HEK293 (cell line): ENCODE measurements at regions not wholly inside any gene's neighbourhood (a gene's known extent, or its start where the extent isn't known, plus 50 kb on each side); places are given as distances from the start of the nearest gene placed in this dataset.

Experiments
- CTCF ChIA-PET: fragments of 350-600 bp; formaldehyde crosslinking; extraction: SDS; loops from one replicate; lab custom pipeline; 2021; ENCODE audit warnings: antibody characterized with exemption; lab: Yijun Ruan, JAX
- POLR2A ChIA-PET: fragments of 300-600 bp; formaldehyde crosslinking; extraction: SDS; loops from one replicate; lab custom pipeline; 2020; ENCODE audit warnings: antibody characterized with exemption, inconsistent platforms; lab: Yijun Ruan, JAX
- H3K27ac ChIP-seq: fragments of 200-500 bp; sonication (Bioruptor generic); 2 replicates; pipeline ENCODE4 v1.5.1; 2014; ENCODE audit warnings: low read depth, low read length, control low read depth, inconsistent platforms; ENCODE audit errors: extremely low read depth
- H3K36me3 ChIP-seq, 2 experiments: fragments of 200-500 bp in 1 of 2; sonication (Bioruptor generic) in 1 of 2; 1 replicate in 1 of 2; 2 replicates in 1 of 2; pipeline ENCODE4 v1.5.1; 2014 to 2017; ENCODE audit warnings: inconsistent platforms in 2 of 2, low read length in 2 of 2; ENCODE audit not compliant: control insufficient read depth in 2 of 2, insufficient read depth in 1 of 2
- H3K4me1 ChIP-seq: fragments of 200-500 bp; sonication (Bioruptor generic); 2 replicates; pipeline ENCODE4 v1.5.1; 2014; ENCODE audit warnings: mild to moderate bottlenecking, low read length, inconsistent platforms; ENCODE audit not compliant: control insufficient read depth, insufficient read depth
- H3K4me3 ChIP-seq: 2 replicates; pipeline ENCODE4 v1.5.1; 2011; ENCODE audit warnings: low read depth, mild to moderate bottlenecking, control low read depth, low read length, moderate library complexity
- H3K9me3 ChIP-seq: fragments of 200-500 bp; sonication (Bioruptor generic); 2 replicates; pipeline ENCODE4 v1.5.1; 2014; ENCODE audit warnings: low read depth, low read length, inconsistent platforms; ENCODE audit not compliant: control insufficient read depth, insufficient read depth
- KLF10 ChIP-seq: fragments of 450-650 bp; IDR thresholded peaks from 2 replicates; pipeline ENCODE4 v1.5.1; 2018; ENCODE audit warnings: missing biosample characterization, mild to moderate bottlenecking, missing genetic modification characterization
- OSR2 ChIP-seq: fragments of 450-650 bp; formaldehyde crosslinking; IDR thresholded peaks from 2 replicates; pipeline ENCODE4 v1.5.1; 2016; ENCODE audit warnings: missing biosample characterization, missing genetic modification characterization
- SP2 ChIP-seq: fragments of 450-650 bp; formaldehyde crosslinking; IDR thresholded peaks from 2 replicates; pipeline ENCODE4 v1.5.1; 2016; ENCODE audit warnings: missing biosample characterization, missing genetic modification characterization
- YY1 ChIP-seq: fragments of 450-650 bp; formaldehyde crosslinking; IDR thresholded peaks from 2 replicates; pipeline ENCODE4 v1.5.1; 2018; ENCODE audit warnings: missing biosample characterization, missing genetic modification characterization
- ZBTB44 ChIP-seq: fragments of 450-650 bp; IDR thresholded peaks from 2 replicates; pipeline ENCODE4 v1.5.1; 2018; ENCODE audit warnings: missing biosample characterization, mild to moderate bottlenecking, missing genetic modification characterization
- ZFHX2 ChIP-seq: fragments of 450-650 bp; formaldehyde crosslinking; conservative IDR thresholded peaks from 2 replicates; pipeline ENCODE4 v1.5.1; 2016; ENCODE audit warnings: missing biosample characterization, missing genetic modification characterization
- ZFP69B ChIP-seq: fragments of 450-650 bp; formaldehyde crosslinking; IDR thresholded peaks from 2 replicates; pipeline ENCODE4 v1.5.1; 2016; ENCODE audit warnings: missing biosample characterization, missing genetic modification characterization
- ZNF10 ChIP-seq: fragments of 450-650 bp; formaldehyde crosslinking; IDR thresholded peaks from 2 replicates; pipeline ENCODE4 v1.5.1; 2017; ENCODE audit warnings: missing biosample characterization, missing genetic modification characterization
- ZNF175 ChIP-seq: fragments of 450-650 bp; formaldehyde crosslinking; IDR thresholded peaks from 2 replicates; pipeline ENCODE4 v1.5.1; 2016; ENCODE audit warnings: missing biosample characterization, missing genetic modification characterization
- ZNF223 ChIP-seq: fragments of 450-650 bp; formaldehyde crosslinking; IDR thresholded peaks from 2 replicates; pipeline ENCODE4 v1.5.1; 2016; ENCODE audit warnings: missing biosample characterization, missing genetic modification characterization
- ZNF274 ChIP-seq, 2 experiments: fragments of 200-500 bp in 1 of 2; fragments of 450-650 bp in 1 of 2; sonication (Bioruptor generic) in 1 of 2; formaldehyde crosslinking in 1 of 2; IDR thresholded peaks; 2 replicates each; pipeline versions ENCODE4 v1.5.1 to v1.6.1; 2014 to 2016; ENCODE audit warnings: borderline replicate concordance in 1 of 2, inconsistent platforms in 1 of 2, low read length in 1 of 2, missing biosample characterization in 1 of 2, missing genetic modification characterization in 1 of 2
- ZNF311 ChIP-seq: fragments of 450-650 bp; formaldehyde crosslinking; IDR thresholded peaks from 2 replicates; pipeline ENCODE4 v1.5.1; 2017; ENCODE audit warnings: missing biosample characterization, missing genetic modification characterization, borderline replicate concordance
- ZNF362 ChIP-seq: fragments of 450-650 bp; formaldehyde crosslinking; IDR thresholded peaks from 2 replicates; pipeline ENCODE4 v1.5.1; 2016; ENCODE audit warnings: missing biosample characterization, missing genetic modification characterization
- ZNF366 ChIP-seq: fragments of 450-650 bp; formaldehyde crosslinking; conservative IDR thresholded peaks from 2 replicates; pipeline ENCODE4 v1.5.1; 2016; ENCODE audit warnings: missing biosample characterization, missing genetic modification characterization
- ZNF521 ChIP-seq: fragments of 450-650 bp; formaldehyde crosslinking; IDR thresholded peaks from 2 replicates; pipeline ENCODE4 v1.5.1; 2017; ENCODE audit warnings: missing biosample characterization, mild to moderate bottlenecking, missing genetic modification characterization
- ZNF548 ChIP-seq: fragments of 450-650 bp; formaldehyde crosslinking; IDR thresholded peaks from 2 replicates; pipeline ENCODE4 v1.5.1; 2016; ENCODE audit warnings: missing biosample characterization, missing genetic modification characterization
- ZNF621 ChIP-seq: fragments of 450-650 bp; formaldehyde crosslinking; IDR thresholded peaks from 2 replicates; pipeline ENCODE4 v1.5.1; 2017; ENCODE audit warnings: missing biosample characterization, missing genetic modification characterization
- ZNF692 ChIP-seq: fragments of 450-650 bp; formaldehyde crosslinking; IDR thresholded peaks from 2 replicates; pipeline ENCODE4 v1.5.1; 2016; ENCODE audit warnings: missing biosample characterization, missing genetic modification characterization
- ZNF704 ChIP-seq: fragments of 450-650 bp; formaldehyde crosslinking; IDR thresholded peaks from 2 replicates; pipeline ENCODE4 v1.5.1; 2016; ENCODE audit warnings: missing biosample characterization, missing genetic modification characterization
- ZNF768 ChIP-seq: fragments of 450-650 bp; formaldehyde crosslinking; IDR thresholded peaks from 2 replicates; pipeline ENCODE4 v1.5.1; 2018; ENCODE audit warnings: missing biosample characterization, mild to moderate bottlenecking, missing genetic modification characterization
- ZNF791 ChIP-seq: fragments of 450-650 bp; formaldehyde crosslinking; IDR thresholded peaks from 2 replicates; pipeline ENCODE4 v1.5.1; 2016; ENCODE audit warnings: missing biosample characterization, missing genetic modification characterization
- ZNF792 ChIP-seq: fragments of 450-650 bp; formaldehyde crosslinking; IDR thresholded peaks from 2 replicates; pipeline ENCODE4 v1.5.1; 2016; ENCODE audit warnings: missing biosample characterization, missing genetic modification characterization

GRCh38 chr3:54064486-54064885 is 57.9 kb upstream of the CACNA2D3 start (continued):
- TF ChIP-seq ZNF704 (tag by site-specific recombination), result no peak
- TF ChIP-seq, all 188 proteins: peak for 0

- Histone ChIP-seq H3K36me3 (peaks cover 0 to 3% of the 10 kb centered on the region in 2 experiments; a peak in 1 of 3 replicates), H3K9me3 (no peaks in the 10 kb centered on the region), H3K4me3 (no peak overlapping the region), H3K4me1 (no peaks in the 10 kb centered on the region), H3K27ac (no peak overlapping the region)
- no peak for TF ChIP-seq ZFHX2 (tag by site-specific recombination)
- no peak for TF ChIP-seq ZNF704 (tag by site-specific recombination)
- TF ChIP-seq ZNF768 (tag by site-specific recombination), result no peak
- TF ChIP-seq ZNF10 (tag by site-specific recombination), result no peak
- no peak for TF ChIP-seq YY1 (tag by site-specific recombination)
- no peak for TF ChIP-seq ZNF621
- TF ChIP-seq ZNF223, result no peak
- no peak for TF ChIP-seq ZNF792 (tag by site-specific recombination)
- no peak for TF ChIP-seq ZNF362 (tag by site-specific recombination)
- no peak for TF ChIP-seq ZNF791 (tag by site-specific recombination)
- POLR2A ChIA-PET, result no interaction called here
- CTCF ChIA-PET, result no interaction called here
Observed at GRCh38 chr3:54062546-54062945, 59.8 kb upstream of the CACNA2D3 start.

- ChIA-PET CTCF (no interaction called here), POLR2A (no interaction called here)
- H3K36me3 ChIP-seq, result peaks cover 0 to 10% of the 10 kb centered on the region in 2 experiments; a peak in 1 of 3 replicates
- no peaks in the 10 kb centered on the region for H3K9me3 ChIP-seq
- no peak overlapping the region for H3K27ac ChIP-seq
- H3K4me3 ChIP-seq, result no peak overlapping the region
- no peaks in the 10 kb centered on the region for H3K4me1 ChIP-seq
- no peak for TF ChIP-seq ZNF274 (IDR thresholded peaks at IDR 0.05; ENCODE audit: low read length)
- no peak for TF ChIP-seq ZNF274 (tag by site-specific recombination; IDR thresholded peaks at IDR 0.05; ENCODE audit: borderline replicate concordance)
- no peak for TF ChIP-seq KLF10 (tag by site-specific recombination)
Observed at GRCh38 chr3:54056521-54056920, 65.8 kb upstream of the CACNA2D3 start.

GRCh38 chr3:54053882-54054281 is 68.5 kb upstream of the CACNA2D3 start:
- ChIA-PET CTCF (no interaction called here), POLR2A (no interaction called here)
- TF ChIP-seq ZNF548 (tag by site-specific recombination) (no peak), ZNF175 (tag by site-specific recombination) (no peak), ZBTB44 (tag by site-specific recombination) (no peak), ZNF692 (tag by site-specific recombination) (no peak), SP2 (tag by site-specific recombination) (no peak), ZNF311 (tag by site-specific recombination) (no peak), OSR2 (tag by site-specific recombination) (no peak), ZNF521 (tag by site-specific recombination) (no peak), ZNF366 (tag by site-specific recombination) (no peak), ZFHX2 (tag by site-specific recombination) (no peak), ZFP69B (tag by site-specific recombination) (no peak), ZNF792 (tag by site-specific recombination) (no peak)

More at GRCh38 chr3:54053882-54054281, 68.5 kb upstream of the CACNA2D3 start:
- no peaks in the 10 kb centered on the region for H3K9me3 ChIP-seq
- peaks cover 0 to 10% of the 10 kb centered on the region in 2 experiments; a peak in 1 of 3 replicates for H3K36me3 ChIP-seq
- no peak overlapping the region for H3K27ac ChIP-seq
- no peak overlapping the region for H3K4me3 ChIP-seq
- no peaks in the 10 kb centered on the region for H3K4me1 ChIP-seq
